ENCODE measurements at regions not wholly inside any gene's neighbourhood (a gene's known extent, or its start where the extent isn't known, plus 50 kb on each side); places are given as distances from the start of the nearest gene placed in this dataset.

DNA sequence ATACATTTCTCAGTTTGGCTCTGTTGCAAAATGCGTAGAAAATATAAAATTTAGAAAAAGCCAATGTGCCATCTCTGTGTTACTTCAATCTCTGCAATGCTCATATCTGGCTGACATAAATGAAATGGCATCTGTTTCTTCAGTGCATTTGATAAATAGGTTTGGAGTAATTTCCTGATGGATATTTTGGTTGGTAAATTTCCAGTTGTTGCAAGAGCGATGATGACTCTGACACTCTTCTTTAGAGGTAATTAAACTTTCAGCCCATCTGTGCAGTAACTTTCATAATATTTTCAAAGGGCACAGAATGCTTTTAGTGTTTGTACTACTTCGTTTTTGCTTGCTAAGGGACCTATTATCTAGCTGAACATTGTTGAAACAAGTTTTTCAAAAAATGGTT, 1286.4 kb downstream of the PCDH9 start:
- dilution Hi-C loops (cut with MboI; ENCODE audit: extremely low pct_ligation_motif_present, low sequenced_read_pairs): no loop called here
- peak overlapping the region; percentile 26 for H3K27ac ChIP-seq (ENCODE audit: insufficient read depth, low read depth, low read length)
- FAIRE-seq: peak; percentile 78
- no TSS peak for BruUV-seq (replicated peaks)
- H2AFZ ChIP-seq (ENCODE audit: low read depth, low read length): peak overlapping the region; percentile 47
- no peak for TF ChIP-seq MYC (IDR thresholded peaks at IDR 0.05; ENCODE audit: low read depth, low read length)
- TF ChIP-seq, protein P1, sequence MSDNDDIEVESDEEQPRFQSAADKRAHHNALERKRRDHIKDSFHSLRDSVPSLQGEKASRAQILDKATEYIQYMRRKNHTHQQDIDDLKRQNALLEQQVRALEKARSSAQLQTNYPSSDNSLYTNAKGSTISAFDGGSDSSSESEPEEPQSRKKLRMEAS (IDR thresholded peaks at IDR 0.05; ENCODE audit: insufficient read depth, insufficient read length): no peak
- TF ChIP-seq EZH2 (IDR thresholded peaks at IDR 0.05; ENCODE audit: borderline replicate concordance, low read depth, low read length, severe bottlenecking): no peak
- TF ChIP-seq FOS (IDR thresholded peaks at IDR 0.05; ENCODE audit: borderline replicate concordance, insufficient read depth, low read length): peak; percentile 43
- TF ChIP-seq GATA2 (IDR thresholded peaks at IDR 0.05; ENCODE audit: insufficient read depth, insufficient read length, low read depth, low read length): peak; percentile 16
- TF ChIP-seq, protein P2, sequence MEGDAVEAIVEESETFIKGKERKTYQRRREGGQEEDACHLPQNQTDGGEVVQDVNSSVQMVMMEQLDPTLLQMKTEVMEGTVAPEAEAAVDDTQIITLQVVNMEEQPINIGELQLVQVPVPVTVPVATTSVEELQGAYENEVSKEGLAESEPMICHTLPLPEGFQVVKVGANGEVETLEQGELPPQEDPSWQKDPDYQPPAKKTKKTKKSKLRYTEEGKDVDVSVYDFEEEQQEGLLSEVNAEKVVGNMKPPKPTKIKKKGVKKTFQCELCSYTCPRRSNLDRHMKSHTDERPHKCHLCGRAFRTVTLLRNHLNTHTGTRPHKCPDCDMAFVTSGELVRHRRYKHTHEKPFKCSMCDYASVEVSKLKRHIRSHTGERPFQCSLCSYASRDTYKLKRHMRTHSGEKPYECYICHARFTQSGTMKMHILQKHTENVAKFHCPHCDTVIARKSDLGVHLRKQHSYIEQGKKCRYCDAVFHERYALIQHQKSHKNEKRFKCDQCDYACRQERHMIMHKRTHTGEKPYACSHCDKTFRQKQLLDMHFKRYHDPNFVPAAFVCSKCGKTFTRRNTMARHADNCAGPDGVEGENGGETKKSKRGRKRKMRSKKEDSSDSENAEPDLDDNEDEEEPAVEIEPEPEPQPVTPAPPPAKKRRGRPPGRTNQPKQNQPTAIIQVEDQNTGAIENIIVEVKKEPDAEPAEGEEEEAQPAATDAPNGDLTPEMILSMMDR (IDR thresholded peaks at IDR 0.05; ENCODE audit: extremely low read depth in 1 of 2, insufficient read depth in 1 of 2, low read depth in 1 of 2, low read length in 2 of 2): no peak
- no peak for TF ChIP-seq JUN (IDR thresholded peaks at IDR 0.05; ENCODE audit: borderline replicate concordance, insufficient read depth, insufficient read length, low read depth)
- peak; percentile 25 for TF ChIP-seq POLR2AphosphoS5 (IDR thresholded peaks at IDR 0.05; ENCODE audit: insufficient read depth, low read depth, low read length)
- peak; percentile 76 for DNase-seq (ENCODE audit: low read depth, low spot score)
- H3K79me2 ChIP-seq (ENCODE audit: control insufficient read depth, insufficient read depth, low read length): no peaks in the 10 kb centered on the region
- intact Hi-C loops (cut with micrococcal nuclease): no loop called here
- ChIA-PET POLR2A (no interaction called here), CTCF (interaction anchor here (1.0 to 2.1 kb wide), 6 partner anchors 9 to 1294 kb away, joined by 3 to 8 read pairs (median 4); no protein-coding TSS in a partner anchor)
- no peak overlapping the region for H3K9ac ChIP-seq (replicated peaks; ENCODE audit: extremely low read depth, insufficient read depth, low read length)
- no peaks in the 10 kb centered on the region for H3K9me3 ChIP-seq (replicated peaks; ENCODE audit: control insufficient read depth, insufficient read depth, low read length)
- peaks cover 19% of the 10 kb centered on the region for H3K4me1 ChIP-seq (ENCODE audit: control insufficient read depth, extremely low read depth, insufficient read depth, low read length)
- H3K9me1 ChIP-seq (replicated peaks; ENCODE audit: control insufficient read depth, extremely low read depth, insufficient read depth, low read length): no peaks in the 10 kb centered on the region
- H3K27me3 ChIP-seq (ENCODE audit: control insufficient read depth in 2 of 2, insufficient read depth in 2 of 2, low read length in 2 of 2): no peaks in the 10 kb centered on the region
- H3K4me3 ChIP-seq (replicated peaks in 1 of 3; ENCODE audit: insufficient read depth in 1 of 3, low read depth in 1 of 3, low read length in 3 of 3): peak overlapping the region in 1 of 3 experiments; percentile 5
- H3K36me3 ChIP-seq (ENCODE audit: control insufficient read depth in 2 of 2, extremely low read depth in 1 of 2, insufficient read depth in 2 of 2, low read length in 2 of 2): no peaks in the 10 kb centered on the region
- peak overlapping the region; percentile 23 for H3K4me2 ChIP-seq (ENCODE audit: insufficient read depth, low read length)
- H4K20me1 ChIP-seq (replicated peaks; ENCODE audit: control insufficient read depth, extremely low read depth, insufficient read depth, low read length): no peaks in the 10 kb centered on the region

Data from endothelial cell of umbilical vein (primary cell).